ENCODE measurements at regions not wholly inside any gene's neighbourhood (a gene's known extent, or its start where the extent isn't known, plus 50 kb on each side); places are given as distances from the start of the nearest gene placed in this dataset.

DNA sequence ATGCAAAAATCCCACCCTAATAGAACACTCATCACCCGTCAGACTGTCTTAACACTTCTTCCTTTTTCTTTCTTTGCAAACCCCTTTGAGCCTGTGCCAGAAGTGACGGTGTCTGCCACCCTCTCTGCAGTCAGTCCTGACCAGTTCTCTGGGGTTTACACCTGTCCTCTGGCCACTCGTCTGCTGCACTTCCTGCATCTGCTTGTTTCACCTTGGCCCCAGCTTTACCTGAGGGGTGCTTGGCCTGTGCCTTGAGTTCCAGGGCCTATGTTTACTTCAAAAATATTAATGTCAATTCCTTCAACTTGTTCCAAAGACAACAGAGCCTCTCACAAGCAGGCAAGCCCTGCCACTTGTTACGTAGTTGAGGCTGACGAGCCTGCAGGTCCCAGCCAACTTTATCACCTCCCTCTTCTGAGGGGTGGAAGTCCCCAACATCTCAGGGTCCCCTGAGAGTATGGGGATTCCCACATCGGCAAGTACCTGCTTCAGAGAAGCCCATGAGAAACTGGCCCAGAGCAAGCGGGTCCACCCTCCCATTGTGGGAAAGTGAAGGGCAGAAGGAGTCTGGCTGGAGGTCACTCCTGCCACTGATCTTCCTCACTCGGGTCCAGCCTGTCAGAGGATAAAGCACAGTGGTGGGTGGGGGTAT lies 205.4 kb downstream of the DAD1 start:
- TF ChIP-seq CTCF (optimal IDR thresholded peaks at IDR 0.05 in 1 of 3, IDR thresholded peaks at IDR 0.05 in 1 of 3, conservative IDR thresholded peaks at IDR 0.05 in 1 of 3; ENCODE audit: extremely low read depth in 1 of 3, insufficient read depth in 2 of 3, low read length in 3 of 3) (no peak), EZH2 (IDR thresholded peaks at IDR 0.05; ENCODE audit: low read length) (no peak)
